SK-N-MC (cell line): ENCODE measurements at regions not wholly inside any gene's neighbourhood (a gene's known extent, or its start where the extent isn't known, plus 50 kb on each side); places are given as distances from the start of the nearest gene placed in this dataset.

Experiments
- EZH2 ChIP-seq: fragments of 200-600 bp; sonication (generic); IDR thresholded peaks from one replicate; pipeline ENCODE4 v1.6.1; 2017; ENCODE audit warnings: antibody characterized with exemption
- POLR2AphosphoS5 ChIP-seq: IDR thresholded peaks from 2 replicates; pipeline ENCODE4 v1.6.1; 2012; ENCODE audit warnings: mild to moderate bottlenecking, low read depth, low read length, borderline replicate concordance

DNA sequence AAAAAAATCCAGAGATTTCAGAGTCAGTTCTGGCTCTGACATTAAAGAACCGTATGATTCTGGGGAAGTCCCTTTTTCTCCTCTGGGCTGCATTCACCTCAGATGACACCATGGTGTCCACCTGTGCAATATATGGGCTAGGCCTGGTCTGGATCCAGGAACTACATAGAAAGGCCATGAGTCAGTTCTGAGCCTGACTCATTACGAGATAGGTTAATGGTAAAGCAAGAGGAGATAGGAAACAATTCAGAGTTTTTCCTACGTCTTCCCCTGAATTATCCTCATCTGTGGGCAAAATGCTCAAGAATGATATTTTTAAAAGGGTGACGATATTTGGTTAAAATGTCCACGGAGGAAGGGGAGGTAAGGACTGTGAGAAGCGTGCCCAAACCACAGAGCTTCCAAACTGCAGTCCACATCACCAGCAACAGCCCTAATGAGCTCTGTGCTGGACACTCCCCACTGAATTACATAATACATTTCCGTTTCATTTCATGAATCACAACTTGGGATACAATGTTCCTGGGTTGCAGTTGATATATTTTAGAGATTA is 180.1 kb upstream of the OSR1 start:
- TF ChIP-seq EZH2, result no peak
- TF ChIP-seq POLR2AphosphoS5, result no peak
